Myocyte (in vitro differentiated cells): ENCODE measurements at regions not wholly inside any gene's neighbourhood (a gene's known extent, or its start where the extent isn't known, plus 50 kb on each side); places are given as distances from the start of the nearest gene placed in this dataset.

Experiments used
- DNase-seq: peaks from one replicate; pipeline ENCODE4 v3.0.0-alpha.2; 2012; ENCODE audit warnings: low read depth

DNA sequence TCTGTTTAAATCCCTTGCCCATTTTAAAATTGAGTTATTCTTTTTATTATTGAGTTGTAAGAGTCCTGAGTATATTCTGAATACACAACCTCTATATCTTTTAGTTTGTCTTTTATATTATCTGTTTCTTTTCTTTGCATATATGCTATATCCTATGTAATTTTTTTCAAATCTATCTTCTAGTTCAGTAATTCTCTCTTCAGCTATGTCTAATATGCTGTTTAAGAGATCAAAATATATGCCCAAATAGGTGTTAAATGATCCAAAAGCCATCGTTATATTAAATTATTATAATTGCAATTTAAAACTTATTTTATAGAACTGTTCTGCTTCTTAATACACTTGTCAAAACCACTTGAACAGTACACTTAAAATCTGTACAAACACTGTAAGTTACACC, 107.4 kb upstream of the TSPAN5 start:
- DNase-seq, result no peak

DNA sequence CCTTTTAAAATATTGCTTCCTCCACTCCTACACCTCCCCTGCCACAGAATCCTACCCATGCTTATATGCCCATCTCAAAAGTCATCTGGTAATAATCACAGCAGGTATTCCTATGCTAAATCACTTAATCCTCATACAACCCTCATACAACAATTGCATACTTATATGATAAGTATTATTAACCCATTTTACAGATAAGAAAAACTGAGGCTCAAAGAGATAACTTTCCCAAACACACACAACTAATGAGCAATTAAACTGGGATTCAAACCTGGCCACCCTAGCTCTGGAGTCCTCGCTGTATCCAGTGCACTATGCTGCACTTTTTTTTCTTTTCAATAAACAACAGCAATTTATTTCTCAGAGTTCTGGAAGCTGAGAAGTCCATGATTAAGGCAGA, 99.8 kb upstream of the TSPAN5 start:
- DNase-seq, result no peak

DNA sequence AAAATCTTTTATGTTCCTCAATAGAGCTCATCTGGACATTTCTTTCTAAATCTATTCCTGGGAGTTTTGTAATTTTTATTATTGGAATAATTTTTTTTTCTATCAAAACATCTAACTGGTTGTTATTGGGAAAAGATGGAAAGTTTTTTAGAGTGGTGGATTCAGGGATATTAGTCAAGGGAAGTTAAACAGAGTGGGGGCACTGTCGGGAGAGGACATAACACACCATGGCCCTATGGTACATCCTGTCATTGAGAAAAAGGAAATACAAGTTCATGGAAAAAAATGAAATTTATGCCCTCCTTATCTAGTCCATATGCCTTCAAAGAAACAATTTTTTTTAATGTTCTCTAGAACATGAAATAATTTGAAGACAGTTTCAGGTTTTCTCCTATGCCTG, 96.3 kb upstream of the TSPAN5 start:
- DNase-seq, result no peak

DNA sequence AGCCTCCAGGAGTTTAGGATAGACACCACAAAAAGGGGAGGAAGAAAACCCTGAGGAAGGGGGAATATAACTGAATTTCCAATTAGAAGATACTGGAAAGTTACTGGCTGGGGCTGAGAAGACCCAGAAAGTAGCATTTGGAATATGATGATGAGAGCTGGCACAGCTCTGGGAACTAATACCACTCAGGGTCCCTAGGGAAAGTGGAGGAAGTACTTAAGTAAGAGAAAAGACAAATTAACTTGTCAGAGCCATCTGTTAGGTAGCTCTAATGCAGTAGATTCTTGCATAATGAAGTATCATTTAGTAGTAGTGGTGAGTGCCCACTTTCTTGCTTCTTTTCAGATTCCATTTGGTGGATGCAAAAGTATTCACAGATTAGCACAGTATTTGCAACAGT, 90.8 kb upstream of the TSPAN5 start:
- DNase-seq, result peak; percentile 70

DNA sequence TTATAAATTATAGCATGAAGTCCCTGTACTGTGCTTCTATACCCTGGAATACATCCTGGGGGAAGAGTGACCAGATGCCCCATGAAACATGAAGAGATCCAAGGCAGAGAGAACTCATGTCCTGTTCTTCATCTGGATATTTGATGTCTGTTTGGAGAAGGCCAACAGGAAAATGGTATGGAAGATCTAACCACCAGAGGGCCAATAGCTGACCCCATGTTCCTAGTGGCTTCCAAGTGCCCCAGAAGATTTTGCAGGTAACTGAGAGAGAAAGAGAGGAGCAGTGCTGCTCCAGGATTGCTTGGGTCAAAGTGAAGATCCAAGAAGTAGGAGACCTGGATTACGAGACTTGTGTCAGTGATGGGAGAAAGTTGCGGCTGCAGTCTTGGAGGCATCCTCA, 90.2 kb upstream of the TSPAN5 start:
- DNase-seq, result no peak

DNA sequence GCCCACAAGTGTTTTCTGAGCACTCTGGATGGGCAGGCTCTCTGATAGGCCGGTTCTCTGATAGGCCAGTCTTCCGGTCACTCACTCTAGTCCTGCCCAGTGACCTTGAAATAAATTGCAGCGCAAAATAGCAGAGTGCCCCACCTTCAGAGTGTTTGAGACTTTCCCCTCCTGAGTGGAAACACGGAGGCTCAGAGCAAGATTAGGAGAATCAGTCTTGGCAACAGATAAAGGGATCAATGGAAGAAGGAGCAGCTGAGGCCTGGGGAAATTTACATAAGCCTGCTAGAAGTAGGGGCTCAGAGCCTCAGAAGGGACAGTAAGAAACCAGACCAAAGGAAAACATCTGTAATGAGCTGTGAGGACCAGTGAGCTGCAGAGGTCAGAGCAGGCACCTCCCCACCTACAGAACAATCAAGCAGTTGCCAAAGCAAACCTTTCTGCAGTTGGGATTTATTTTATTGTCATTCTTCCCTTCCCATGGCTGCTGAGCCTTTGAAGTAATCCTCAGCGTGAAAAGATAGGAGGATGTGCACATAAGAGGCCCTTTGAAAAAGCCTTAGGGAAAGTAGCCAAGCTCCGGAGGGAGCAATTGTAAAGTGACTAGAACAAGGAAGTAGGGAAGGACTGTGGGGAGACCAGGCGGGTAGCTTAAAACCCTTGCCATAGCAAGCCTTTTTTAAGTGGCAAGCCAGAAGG, 89.1 kb upstream of the TSPAN5 start:
- peak; percentile 16 for DNase-seq

DNA sequence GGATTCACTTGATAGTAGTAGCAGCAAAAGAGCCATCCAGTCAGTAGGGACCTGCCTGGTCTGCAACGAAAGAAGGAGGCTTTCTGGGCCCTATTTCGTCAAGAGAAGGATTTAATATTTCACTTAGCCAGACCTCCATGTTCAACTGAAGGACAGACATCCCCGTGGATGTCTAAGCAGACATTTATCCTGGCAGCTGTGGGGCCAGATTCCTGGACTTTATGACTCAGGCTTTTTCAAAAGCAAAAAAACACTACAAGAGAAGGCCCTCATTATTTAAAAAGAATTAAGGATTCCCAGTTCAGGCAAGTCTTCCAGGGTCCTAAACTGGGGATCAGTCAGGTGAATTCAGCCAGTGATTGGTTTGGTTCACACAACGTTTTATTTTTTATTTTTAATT, 88.5 kb upstream of the TSPAN5 start:
- DNase-seq, result no peak

DNA sequence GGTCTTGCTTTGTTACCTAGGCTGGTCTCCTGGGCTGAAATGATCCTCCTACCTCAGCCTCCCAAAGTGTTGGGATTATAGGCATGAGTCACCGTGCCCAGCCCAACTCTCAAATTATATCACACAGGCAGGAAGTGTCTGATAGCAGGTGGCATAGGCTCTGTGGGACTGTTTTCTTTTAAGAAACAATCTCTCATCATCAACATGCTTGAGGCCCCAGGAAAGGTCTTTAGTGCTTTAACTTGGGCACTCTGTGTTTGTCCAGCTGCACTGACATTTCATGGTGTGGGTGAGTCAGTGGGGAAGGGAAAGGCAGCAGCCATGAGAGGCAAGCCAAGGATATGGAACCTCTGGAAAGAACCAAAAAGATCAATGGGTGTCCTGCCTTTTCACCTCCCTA, 88.1 kb upstream of the TSPAN5 start:
- DNase-seq, result peak; percentile 73

DNA sequence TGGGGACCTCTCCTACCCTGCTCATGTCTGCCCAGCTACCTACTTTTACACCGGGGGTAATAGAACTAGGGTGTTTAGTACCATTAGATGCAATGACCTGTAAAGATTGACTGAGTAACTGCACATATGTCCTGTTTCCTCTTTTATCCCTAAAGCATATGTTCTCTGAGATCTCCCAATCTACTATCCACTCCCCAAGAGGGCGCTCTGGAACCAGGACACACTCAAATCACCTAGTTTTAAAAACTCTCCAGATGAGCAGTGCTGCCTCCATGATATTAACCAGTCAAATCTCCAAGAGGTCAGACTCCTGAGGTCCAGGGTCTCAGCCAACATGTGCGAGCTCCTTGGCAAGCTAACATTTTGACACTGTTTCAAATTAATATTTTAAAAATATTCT, 87.0 kb upstream of the TSPAN5 start:
- DNase-seq, result no peak

DNA sequence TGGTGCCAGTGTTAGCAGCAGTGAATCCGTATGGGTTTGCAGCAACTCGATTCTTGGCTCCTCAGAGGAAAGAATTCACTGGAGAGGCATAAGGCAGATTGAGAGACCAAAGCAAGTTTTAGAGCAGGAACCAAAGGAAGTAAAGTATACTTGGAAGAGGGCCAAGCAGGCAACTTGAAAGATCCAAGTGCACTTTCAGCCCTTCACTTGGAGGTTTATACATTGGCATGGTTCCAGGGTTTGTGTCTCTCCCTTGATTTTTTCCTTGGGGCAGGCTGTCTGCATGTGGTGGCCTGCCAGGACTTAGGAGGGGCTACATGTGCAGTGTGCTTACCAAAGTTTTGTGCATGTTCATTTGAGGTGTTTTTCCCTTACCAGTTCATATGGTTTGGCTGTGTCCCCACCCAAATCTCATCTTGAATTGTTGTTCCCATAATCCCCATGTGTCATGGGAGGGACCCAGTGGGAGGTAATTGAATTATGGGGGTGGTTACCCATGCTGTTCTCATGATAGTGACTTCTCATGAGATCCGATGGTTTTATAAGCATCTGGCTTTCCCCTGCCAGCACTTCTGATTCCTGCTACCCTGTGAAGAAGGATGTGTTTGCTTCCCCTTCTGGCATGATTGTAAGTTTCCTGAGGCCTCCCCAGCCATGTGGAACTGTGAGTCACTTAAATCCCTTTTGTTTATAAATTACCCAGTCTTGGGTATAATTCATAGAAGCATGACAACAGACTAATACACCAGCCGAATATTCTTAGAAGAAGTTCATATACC, 86.2 kb upstream of the TSPAN5 start:
- DNase-seq, result no peak

DNA sequence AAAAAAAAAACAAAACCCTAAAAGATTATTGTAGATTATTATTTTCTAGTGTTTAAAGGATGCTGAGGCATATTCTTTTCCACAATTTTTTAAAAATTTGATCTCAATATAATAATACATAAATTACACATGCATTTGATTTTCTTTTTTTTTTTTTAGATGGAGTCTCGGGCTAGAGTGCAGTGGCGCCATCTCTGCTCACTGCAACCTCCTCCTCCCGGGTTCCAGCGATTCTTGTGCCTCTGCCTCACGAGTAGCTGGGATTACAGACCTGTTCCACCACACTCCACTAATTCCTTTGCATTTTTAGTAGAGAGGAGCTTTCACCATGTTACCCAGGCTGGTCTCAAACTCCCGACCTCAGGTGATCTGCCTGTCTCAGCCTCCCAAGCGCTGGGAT, 83.5 kb upstream of the TSPAN5 start:
- DNase-seq, result no peak

DNA sequence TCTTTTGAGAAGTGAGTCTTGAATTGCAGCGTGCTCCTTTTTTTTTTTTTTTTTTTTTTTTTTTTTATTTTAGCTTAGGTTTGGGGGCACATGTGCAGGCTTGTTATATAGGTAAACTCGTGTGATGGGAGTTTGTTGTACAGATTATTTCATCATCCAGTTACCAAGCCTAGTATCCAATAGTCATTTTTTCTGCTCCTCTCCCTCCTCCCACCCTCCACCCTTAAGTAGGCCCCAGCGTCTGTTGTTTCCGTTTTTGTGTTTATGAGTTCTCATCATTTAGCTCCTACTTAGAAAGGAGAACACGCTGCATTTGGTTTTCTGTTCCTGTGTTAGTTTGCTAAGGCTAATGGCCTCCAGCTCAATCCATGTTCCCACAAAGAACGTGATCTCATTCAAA, 81.3 kb upstream of the TSPAN5 start:
- DNase-seq, result no peak

DNA sequence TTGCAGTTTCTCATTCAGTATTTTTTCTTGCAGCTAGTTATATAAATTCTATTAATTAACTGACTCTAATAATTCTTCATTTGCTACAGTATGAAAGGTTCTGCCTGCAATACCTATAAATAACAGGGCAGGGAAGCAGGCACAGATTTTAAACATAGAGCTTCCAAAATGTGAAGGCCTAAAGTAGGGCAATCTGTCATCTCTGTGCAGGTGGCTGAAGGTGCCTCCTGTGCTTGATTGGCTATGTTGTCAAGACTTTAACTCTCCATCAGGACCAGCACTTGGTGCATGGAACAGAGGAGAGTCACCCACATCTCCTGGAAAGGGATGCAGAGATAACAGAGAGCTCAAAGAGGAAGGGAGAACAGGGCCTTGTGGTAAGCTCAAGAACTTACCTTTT, 75.2 kb upstream of the TSPAN5 start:
- no peak for DNase-seq

DNA sequence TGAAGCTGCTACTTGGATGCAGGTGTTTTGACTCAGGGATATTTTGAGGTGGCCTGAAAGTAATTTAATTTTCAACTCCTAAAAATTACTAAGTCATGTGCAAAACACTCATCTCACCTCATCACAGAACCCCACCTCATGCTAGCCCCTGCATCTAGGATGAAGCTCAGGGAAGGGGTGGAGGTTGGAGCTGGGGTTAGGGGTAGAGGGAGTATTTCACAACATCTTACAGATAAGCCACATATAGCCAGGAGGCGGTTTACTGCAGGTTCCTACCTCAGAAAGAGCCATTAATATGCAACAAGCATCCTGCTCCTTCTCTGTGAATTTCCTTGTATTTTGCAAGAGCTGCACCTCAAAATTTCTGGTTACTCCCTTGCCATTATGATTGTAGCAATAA, 70.5 kb upstream of the TSPAN5 start:
- no peak for DNase-seq

DNA sequence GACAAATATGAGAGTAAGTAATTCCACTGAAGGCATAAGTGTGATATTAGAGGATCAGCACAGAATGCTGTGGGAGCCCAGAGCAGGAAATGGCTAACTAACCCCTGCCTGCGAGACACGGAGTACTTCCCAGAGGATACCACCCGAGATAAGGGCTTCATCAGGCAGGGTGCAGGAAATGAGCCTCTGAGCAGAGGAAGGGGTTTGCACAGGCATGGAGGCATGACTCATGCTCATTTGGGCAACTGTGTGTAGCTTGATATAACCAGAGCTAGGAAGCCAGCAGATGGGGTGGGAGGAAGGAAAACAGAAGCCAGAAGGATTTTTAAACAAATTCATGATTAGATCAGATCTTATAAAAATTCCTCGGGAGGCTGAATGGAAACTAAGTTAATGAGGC, 70.0 kb upstream of the TSPAN5 start:
- peak; percentile 64 for DNase-seq

DNA sequence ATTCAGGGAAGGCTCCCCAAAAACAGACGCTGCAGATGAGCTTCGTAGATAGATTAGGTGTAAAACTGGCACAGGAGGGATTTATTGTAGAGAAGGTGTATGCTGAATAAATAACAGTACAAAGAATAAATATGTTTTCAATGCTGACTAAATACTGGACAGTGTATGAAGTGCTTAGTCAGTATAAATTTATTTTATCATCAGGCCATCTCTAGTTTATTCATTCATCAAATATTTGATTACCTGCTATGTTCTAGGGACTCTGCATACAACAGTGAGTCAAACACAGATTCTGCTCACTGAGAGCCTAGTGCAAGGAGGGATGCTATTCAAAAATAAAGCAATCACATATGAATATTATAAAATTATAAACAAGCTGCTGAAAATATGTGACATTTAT, 63.6 kb upstream of the TSPAN5 start:
- no peak for DNase-seq

DNA sequence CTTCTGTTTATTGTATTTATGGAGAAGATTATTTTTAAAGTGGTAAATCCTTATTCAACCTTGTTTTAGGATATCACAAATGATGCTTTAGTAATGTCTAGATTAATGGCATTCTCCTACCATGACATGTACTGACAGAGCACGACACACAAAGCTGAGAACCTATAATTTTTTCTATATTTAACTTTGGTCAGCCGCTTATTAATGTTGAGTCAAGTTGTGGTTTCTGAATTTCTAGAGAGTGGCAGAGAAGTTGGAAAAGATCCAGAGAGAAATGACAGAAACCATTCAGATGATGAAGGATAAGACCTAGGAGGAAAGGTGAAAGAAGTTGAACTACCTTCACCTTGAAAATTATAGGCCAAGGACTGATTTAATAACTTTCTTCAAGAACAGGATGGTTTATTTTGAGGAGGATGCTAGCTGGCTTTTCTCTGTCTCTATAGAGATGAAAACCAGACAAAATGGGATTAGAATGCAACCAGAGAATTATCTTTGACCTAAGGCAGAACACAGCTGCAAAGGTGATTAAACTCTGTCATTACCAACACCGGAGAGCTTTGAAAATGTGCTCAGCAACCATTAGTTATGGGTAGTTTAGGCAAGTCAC, 62.6 kb upstream of the TSPAN5 start:
- peak; percentile 73 for DNase-seq

DNA sequence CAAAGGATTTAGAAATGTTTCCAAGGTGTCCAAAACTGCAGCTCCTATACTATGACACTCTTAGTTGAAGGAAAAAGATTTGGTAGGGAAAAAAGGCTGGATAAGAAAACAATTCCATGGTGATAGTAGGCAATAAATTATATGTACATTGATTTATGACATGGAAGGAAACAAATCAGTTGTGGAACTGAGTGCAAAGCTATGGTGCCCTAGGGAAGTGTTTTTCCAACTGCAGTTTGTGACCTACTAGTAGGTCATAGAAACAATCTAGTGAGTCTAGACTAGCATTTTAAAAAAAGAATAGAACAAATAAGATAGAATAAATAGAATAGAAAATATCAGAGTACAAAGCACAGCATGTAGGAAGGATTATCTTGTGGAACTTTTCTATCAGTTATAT, 58.4 kb upstream of the TSPAN5 start:
- DNase-seq, result no peak

DNA sequence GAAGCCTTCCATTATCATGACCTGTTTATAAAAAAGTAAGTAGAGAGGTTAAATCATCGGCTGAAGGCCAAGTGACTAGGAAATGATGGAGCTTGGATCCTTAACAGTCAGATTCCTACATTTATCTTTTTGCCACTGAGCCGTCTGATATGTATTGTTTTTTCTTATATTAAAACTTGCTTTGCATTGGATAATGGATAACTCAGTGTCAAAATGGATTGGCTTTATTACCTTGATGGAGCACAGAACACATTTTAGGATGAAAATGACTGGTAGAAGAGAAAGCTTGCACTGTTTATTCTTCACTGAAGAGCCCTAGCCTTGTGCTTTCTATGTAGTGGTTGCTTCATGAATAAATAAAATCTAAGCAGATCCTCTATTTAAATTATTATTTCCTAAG, 54.2 kb upstream of the TSPAN5 start:
- DNase-seq, result no peak

DNA sequence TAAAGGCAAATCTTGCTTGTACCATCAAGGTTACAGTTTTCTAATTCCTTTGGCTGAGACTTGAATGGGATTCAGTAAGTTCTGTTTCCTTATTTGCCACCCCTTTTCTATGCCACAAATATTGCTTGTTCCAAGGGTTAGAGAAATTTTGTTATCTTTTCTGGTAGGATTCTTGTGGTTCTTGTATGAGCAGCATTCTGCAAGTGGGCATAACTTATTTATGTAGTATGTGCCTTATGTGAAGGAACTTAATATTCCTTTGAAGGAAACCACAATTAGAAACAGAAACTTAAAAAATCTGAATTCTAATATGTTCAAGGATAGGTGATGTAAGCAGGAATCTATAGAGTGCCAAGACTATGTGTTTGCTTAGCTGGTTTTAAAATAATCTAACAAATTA, 53.1 kb upstream of the TSPAN5 start:
- no peak for DNase-seq

DNA sequence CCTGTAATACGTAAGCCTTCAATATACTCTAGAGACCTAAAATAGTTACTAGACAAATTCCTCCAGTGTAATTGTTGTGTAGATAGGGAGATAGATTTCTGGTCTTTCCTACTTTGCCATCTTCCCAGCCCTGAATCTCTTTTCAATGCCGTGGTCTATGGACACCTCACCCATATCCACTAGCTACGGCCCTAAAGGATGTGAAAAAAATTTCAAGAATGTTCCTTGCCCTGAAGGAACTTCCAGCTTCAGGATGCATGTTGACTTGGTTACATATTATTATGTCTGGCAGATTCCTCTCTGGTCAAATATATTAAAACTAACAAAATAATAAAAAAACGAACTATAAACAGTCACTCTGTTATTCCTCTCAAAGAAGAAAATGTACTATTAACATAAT, 52.4 kb upstream of the TSPAN5 start:
- DNase-seq, result no peak
